ENCODE measurements at regions not wholly inside any gene's neighbourhood (a gene's known extent, or its start where the extent isn't known, plus 50 kb on each side); places are given as distances from the start of the nearest gene placed in this dataset.
"Not testable (repeated sequence)": the region's sequence is repeated elsewhere in the genome, so short reads cannot be mapped to it uniquely, and the experiment has no call there.

GRCh38 chr2:220781622-220782241 lies 790.4 kb downstream of the EPHA4 start:
- no peaks in the 10 kb centered on the region for H3K36me3 ChIP-seq (replicated peaks)
- in situ Hi-C loops (cut with MboI; ENCODE audit: low sequenced_read_pairs) = no loop called here
- H3K4me3 ChIP-seq = no peak overlapping the region
- DNase-seq (ENCODE audit: low spot score in 2 of 2) = no peak
- H3K4me1 ChIP-seq = no peaks in the 10 kb centered on the region
- H3K27me3 ChIP-seq (ENCODE audit: low read depth) = no peaks in the 10 kb centered on the region; the same call in 1 of the 2 replicates
- 0 out of 2 replicates have a peak, but pooled peaks cover 3% of the 10 kb centered on the region for H3K9me3 ChIP-seq

- Histone ChIP-seq H3K4me1 (no peaks in the 10 kb centered on the region), H3K9me3 (0 out of 2 replicates have a peak, but pooled peaks cover 3% of the 10 kb centered on the region), H3K27me3 (ENCODE audit: low read depth) (no peaks in the 10 kb centered on the region; the same call in 1 of the 2 replicates), H3K4me3 (no peak overlapping the region), H3K36me3 (replicated peaks) (no peaks in the 10 kb centered on the region)
- no peak for DNase-seq (ENCODE audit: low spot score in 2 of 2)
- in situ Hi-C loops (cut with MboI; ENCODE audit: low sequenced_read_pairs) = no loop called here
Measured at GRCh38 chr2:220782609-220783113, 789.4 kb downstream of the EPHA4 start.

- H3K36me3 ChIP-seq (replicated peaks) = no peaks in the 10 kb centered on the region
Measured at GRCh38 chr2:220783671-220784070, 788.4 kb downstream of the EPHA4 start.

DNA sequence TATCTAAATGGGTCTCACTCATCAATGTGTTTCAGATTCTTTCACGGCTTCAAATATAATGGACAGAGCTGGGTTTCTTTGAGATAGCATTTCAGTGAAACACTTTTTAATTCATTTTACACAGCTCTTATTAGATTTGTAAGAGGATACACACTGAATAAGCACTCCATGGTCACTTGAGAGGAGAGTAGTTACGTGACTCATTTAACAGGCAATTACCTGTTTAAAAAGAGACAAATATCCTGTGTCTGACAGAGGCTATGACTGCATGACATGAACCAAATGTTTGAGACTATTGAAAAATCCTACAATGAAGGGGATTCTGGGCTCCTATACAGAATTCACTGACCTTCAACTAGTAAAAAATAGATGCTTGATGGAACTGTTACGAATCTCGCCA lies 786.9 kb downstream of the EPHA4 start:
- H3K27me3 ChIP-seq (ENCODE audit: low read depth) = no peaks in the 10 kb centered on the region; the same call in 1 of the 2 replicates
- no peaks in the 10 kb centered on the region for H3K36me3 ChIP-seq (replicated peaks)
- no peak overlapping the region for H3K4me3 ChIP-seq
- H3K4me1 ChIP-seq = no peaks in the 10 kb centered on the region
- in situ Hi-C loops (cut with MboI; ENCODE audit: low sequenced_read_pairs) = no loop called here
- H3K9me3 ChIP-seq = no peaks in the 10 kb centered on the region
- no peak for DNase-seq (ENCODE audit: low spot score in 2 of 2)

More at GRCh38 chr2:220783671-220784070, 788.4 kb downstream of the EPHA4 start:
- no peaks in the 10 kb centered on the region; the same call in 1 of the 2 replicates for H3K27me3 ChIP-seq (ENCODE audit: low read depth)
- H3K4me3 ChIP-seq = no peak overlapping the region
- in situ Hi-C loops (cut with MboI; ENCODE audit: low sequenced_read_pairs) = no loop called here
- 0 out of 2 replicates have a peak, but pooled peaks cover 3% of the 10 kb centered on the region for H3K9me3 ChIP-seq
- H3K4me1 ChIP-seq = no peaks in the 10 kb centered on the region
- DNase-seq (ENCODE audit: low spot score in 2 of 2) = no peak

- Histone ChIP-seq H3K9me3 (no peaks in the 10 kb centered on the region), H3K27me3 (ENCODE audit: low read depth) (no peaks in the 10 kb centered on the region; the same call in 1 of the 2 replicates), H3K4me3 (no peak overlapping the region), H3K36me3 (replicated peaks) (no peaks in the 10 kb centered on the region), H3K4me1 (no peaks in the 10 kb centered on the region)
- no peak for DNase-seq (ENCODE audit: low spot score in 2 of 2)
- in situ Hi-C loops (cut with MboI; ENCODE audit: low sequenced_read_pairs) = no loop called here
Measured at GRCh38 chr2:220786216-220786615, 785.9 kb downstream of the EPHA4 start.

DNA sequence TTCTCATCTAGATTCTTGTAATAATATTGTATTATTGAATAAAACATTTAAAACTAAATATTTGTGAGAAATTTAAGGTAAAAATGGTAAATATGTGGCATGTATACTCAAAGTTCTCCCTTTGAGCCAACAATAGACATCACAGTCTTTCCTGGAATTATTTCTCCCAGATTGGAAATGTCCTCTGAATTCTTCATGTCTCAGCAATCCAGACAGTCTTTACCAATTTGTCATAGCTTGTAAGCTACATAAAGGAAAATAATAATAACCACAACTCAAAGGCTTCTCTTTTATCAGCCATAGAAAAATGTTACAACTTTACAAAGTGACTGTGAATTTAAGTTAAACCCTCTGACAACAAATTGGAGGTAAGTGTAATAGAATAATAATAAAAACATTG lies 784.9 kb downstream of the EPHA4 start:
- H3K9me3 ChIP-seq = no peaks in the 10 kb centered on the region
- in situ Hi-C loops (cut with MboI; ENCODE audit: low sequenced_read_pairs) = no loop called here
- no peaks in the 10 kb centered on the region for H3K4me1 ChIP-seq
- H3K27me3 ChIP-seq (ENCODE audit: low read depth) = no peaks in the 10 kb centered on the region; the same call in 1 of the 2 replicates
- no peak overlapping the region for H3K4me3 ChIP-seq
- no peak for DNase-seq (ENCODE audit: low spot score in 2 of 2)
- no peaks in the 10 kb centered on the region for H3K36me3 ChIP-seq (replicated peaks)

DNA sequence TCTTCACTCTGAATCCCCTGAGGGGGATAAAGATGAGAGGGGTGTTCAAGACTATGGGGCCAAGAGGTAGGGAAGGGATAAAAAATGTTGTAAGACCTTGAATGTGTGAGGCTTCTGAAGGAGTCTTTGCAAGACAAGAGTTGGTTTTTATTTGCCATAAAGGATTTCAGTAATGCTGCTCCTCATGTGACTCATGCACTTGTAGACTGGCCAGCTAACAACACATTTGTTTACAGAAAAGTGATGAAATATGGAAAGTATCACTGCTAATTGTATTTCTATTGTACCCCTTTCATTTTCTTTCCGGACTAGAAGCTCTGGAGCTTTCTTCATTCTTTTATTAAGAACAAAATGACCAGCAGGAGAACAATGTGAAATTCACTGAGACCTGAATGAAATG lies 782.1 kb downstream of the EPHA4 start:
- H3K4me1 ChIP-seq = no peaks in the 10 kb centered on the region
- in situ Hi-C loops (cut with MboI; ENCODE audit: low sequenced_read_pairs) = no loop called here
- no peak for DNase-seq (ENCODE audit: low spot score in 2 of 2)
- no peaks in the 10 kb centered on the region; the same call in 1 of the 2 replicates for H3K27me3 ChIP-seq (ENCODE audit: low read depth)
- no peaks in the 10 kb centered on the region for H3K9me3 ChIP-seq
- H3K36me3 ChIP-seq (replicated peaks) = no peaks in the 10 kb centered on the region
- no peak overlapping the region for H3K4me3 ChIP-seq

- Histone ChIP-seq H3K9me3 (no peaks in the 10 kb centered on the region), H3K27me3 (ENCODE audit: low read depth) (no peaks in the 10 kb centered on the region; the same call in 1 of the 2 replicates), H3K4me1 (no peaks in the 10 kb centered on the region), H3K36me3 (replicated peaks) (no peaks in the 10 kb centered on the region), H3K4me3 (no peak overlapping the region)
- in situ Hi-C loops (cut with MboI; ENCODE audit: low sequenced_read_pairs) = no loop called here
- DNase-seq (ENCODE audit: low spot score in 2 of 2) = no peak
Measured at GRCh38 chr2:220795705-220796104, 776.4 kb downstream of the EPHA4 start.

DNA sequence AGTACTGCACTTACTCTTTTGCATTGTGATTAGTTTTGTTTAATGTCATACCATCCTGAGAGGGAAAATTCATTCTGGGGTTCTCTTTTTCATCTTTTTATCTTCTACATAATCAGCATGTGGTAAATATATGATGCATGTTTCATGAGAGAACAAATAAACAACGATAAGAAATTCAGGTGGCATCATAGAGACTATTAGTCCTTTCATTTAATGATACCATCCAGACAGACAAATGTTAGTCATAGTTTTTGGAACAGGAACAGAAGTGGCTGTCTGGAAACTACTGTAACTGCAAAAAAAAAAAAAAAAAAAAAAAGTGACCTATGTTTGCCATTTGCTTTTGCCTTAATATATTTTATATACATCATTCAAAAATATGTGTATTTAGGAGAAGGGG lies 761.0 kb downstream of the EPHA4 start:
- Histone ChIP-seq H3K36me3 (replicated peaks) (no peaks in the 10 kb centered on the region), H3K9me3 (no peaks in the 10 kb centered on the region), H3K4me1 (no peaks in the 10 kb centered on the region), H3K27me3 (ENCODE audit: low read depth) (peaks cover 2% of the 10 kb centered on the region; the same call in 1 of the 2 replicates), H3K4me3 (no peak overlapping the region)
- in situ Hi-C loops (cut with MboI; ENCODE audit: low sequenced_read_pairs) = no loop called here
- no peak for DNase-seq (ENCODE audit: low spot score in 2 of 2)

DNA sequence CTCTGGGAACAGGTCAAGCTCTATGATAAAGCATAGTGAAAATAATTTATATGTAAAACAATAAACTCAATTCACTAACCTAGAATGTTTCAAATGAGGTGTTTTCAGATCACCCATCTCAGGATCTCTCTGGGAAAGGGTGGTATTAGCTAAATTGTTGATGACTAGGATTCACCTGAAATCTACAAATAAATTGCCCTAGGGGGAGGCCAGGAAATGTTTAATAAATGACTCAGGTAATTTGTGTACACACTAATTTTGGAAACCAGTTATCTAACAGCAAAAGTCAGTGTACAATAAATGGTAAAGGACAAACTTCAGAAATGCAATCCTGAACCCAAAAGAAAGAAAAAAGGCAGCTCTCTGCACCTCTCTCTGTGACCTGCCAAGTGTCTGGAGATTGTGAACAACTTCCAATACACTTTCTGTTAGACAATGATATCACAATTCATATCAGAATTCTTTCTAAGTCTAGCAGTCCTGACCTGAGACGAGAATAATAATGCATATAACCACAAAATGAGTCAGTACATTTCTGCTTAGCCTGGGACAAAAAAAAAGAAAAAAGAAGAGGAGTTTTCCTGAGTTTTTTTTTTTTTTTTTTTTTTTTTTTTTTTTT lies 760.0 kb downstream of the EPHA4 start:
- DNase-seq (ENCODE audit: low spot score in 2 of 2) = no peak
- no peak overlapping the region for H3K4me3 ChIP-seq
- no peaks in the 10 kb centered on the region for H3K27me3 ChIP-seq (ENCODE audit: low read depth)
- in situ Hi-C loops (cut with MboI; ENCODE audit: low sequenced_read_pairs) = no loop called here
- no peaks in the 10 kb centered on the region for H3K36me3 ChIP-seq (replicated peaks)
- H3K9me3 ChIP-seq = no peaks in the 10 kb centered on the region
- H3K4me1 ChIP-seq = no peaks in the 10 kb centered on the region

GRCh38 chr2:220814441-220814840 lies 757.7 kb downstream of the EPHA4 start:
- H3K27me3 ChIP-seq (ENCODE audit: low read depth) = no peaks in the 10 kb centered on the region
- no peak overlapping the region for H3K4me3 ChIP-seq
- in situ Hi-C loops (cut with MboI; ENCODE audit: low sequenced_read_pairs) = no loop called here
- no peaks in the 10 kb centered on the region for H3K36me3 ChIP-seq (replicated peaks)
- H3K9me3 ChIP-seq = no peaks in the 10 kb centered on the region
- DNase-seq (ENCODE audit: low spot score in 2 of 2) = no peak
- no peaks in the 10 kb centered on the region for H3K4me1 ChIP-seq

DNA sequence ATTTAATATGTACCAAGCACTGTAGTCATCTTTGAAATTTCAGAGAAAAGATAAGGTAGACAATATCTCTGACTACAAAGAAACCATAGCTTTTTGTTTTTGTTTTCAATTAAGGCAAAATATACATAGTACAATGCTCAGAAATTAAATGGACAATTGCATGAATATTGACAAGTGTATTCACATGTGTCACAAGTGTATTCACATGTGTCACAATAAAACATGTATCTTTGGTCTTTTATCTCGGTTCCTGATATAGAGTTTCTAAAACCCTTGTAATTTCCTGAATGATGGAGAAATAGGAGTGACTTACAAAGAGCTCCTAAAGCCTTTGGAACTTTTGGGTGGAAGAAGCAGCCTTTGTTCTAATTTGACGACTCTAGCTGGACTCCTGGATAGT lies 756.4 kb downstream of the EPHA4 start:
- Histone ChIP-seq H3K36me3 (replicated peaks) (no peaks in the 10 kb centered on the region), H3K4me3 (no peak overlapping the region), H3K9me3 (no peaks in the 10 kb centered on the region), H3K4me1 (no peaks in the 10 kb centered on the region), H3K27me3 (ENCODE audit: low read depth) (no peaks in the 10 kb centered on the region)
- DNase-seq (ENCODE audit: low spot score in 2 of 2) = no peak
- in situ Hi-C loops (cut with MboI; ENCODE audit: low sequenced_read_pairs) = no loop called here

DNA sequence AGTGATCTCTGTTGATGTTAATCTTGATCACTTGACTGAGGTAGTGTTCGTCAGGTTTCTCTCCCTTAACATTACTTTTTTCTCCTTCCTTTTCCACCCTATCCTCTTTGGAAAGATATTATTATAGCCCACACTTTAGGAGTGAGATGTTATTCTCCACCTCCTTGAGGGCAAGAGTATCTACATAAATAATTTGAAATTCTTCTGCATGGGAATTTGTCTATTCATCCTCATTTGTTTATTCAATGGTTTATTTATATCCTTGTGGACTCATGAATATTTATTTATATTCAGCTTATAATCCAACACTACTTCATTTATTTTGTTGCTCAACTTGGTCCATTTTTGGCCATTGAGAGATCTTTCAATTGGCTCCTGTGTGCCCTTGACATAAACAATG lies 750.4 kb downstream of the EPHA4 start:
- in situ Hi-C loops (cut with MboI; ENCODE audit: low sequenced_read_pairs) = no loop called here
- no peak for DNase-seq (ENCODE audit: low spot score in 2 of 2)
- H3K9me3 ChIP-seq = no peaks in the 10 kb centered on the region
- H3K4me3 ChIP-seq = no peak overlapping the region
- H3K4me1 ChIP-seq = no peaks in the 10 kb centered on the region
- H3K27me3 ChIP-seq (ENCODE audit: low read depth) = no peaks in the 10 kb centered on the region
- no peaks in the 10 kb centered on the region for H3K36me3 ChIP-seq (replicated peaks)

DNA sequence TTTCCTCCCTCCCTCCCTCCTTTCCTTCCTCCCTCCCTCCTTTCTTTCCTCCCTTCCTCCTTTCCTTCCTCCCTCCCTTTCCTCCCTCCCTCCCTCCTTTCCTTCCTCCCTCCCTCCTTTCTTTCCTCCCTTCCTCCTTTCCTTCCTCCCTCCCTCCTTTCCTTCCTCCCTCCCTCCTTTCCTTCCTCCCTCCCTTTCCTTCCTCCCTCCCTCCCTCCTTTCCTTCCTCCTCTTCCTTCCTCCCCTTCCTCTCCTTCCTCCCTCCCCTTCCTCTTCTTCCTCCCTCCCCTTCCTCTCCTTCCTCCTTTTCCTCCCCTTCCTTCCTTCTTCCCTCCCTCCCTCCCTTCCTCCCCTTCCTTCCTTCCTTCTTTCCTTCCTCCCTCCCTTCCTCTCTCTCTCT lies 748.5 kb downstream of the EPHA4 start:
- H3K36me3 ChIP-seq (replicated peaks); in situ Hi-C loops (cut with MboI; ENCODE audit: low sequenced_read_pairs); H3K4me3 ChIP-seq; H3K9me3 ChIP-seq; H3K27me3 ChIP-seq (ENCODE audit: low read depth); H3K4me1 ChIP-seq; DNase-seq (ENCODE audit: low spot score in 2 of 2): not testable (repeated sequence)

Data from HAP-1 (cell line).